Transverse colon (tissue), 3 donors: ENCODE measurements at regions not wholly inside any gene's neighbourhood (a gene's known extent, or its start where the extent isn't known, plus 50 kb on each side); places are given as distances from the start of the nearest gene placed in this dataset.

Experiments
- POLR2A ChIP-seq: fragments of 450-650 bp; IDR thresholded peaks from one replicate; pipeline ENCODE4 v1.6.1; 2016; ENCODE audit warnings: antibody characterized with exemption, mild to moderate bottlenecking, moderate library complexity
- TF ChIP-seq, protein P1 (sequence below), 5 experiments: fragments of 200-600 bp in 3 of 5; fragments of 450-650 bp in 2 of 5; sonication (generic) in 3 of 5; IDR thresholded peaks; 1 replicate in 2 of 5; 2 replicates in 3 of 5; pipeline ENCODE4 v1.5.1; 2016 to 2017; ENCODE audit warnings: antibody characterized with exemption in 5 of 5, inconsistent platforms in 3 of 5, mild to moderate bottlenecking in 2 of 5, moderate library complexity in 1 of 5

DNA sequence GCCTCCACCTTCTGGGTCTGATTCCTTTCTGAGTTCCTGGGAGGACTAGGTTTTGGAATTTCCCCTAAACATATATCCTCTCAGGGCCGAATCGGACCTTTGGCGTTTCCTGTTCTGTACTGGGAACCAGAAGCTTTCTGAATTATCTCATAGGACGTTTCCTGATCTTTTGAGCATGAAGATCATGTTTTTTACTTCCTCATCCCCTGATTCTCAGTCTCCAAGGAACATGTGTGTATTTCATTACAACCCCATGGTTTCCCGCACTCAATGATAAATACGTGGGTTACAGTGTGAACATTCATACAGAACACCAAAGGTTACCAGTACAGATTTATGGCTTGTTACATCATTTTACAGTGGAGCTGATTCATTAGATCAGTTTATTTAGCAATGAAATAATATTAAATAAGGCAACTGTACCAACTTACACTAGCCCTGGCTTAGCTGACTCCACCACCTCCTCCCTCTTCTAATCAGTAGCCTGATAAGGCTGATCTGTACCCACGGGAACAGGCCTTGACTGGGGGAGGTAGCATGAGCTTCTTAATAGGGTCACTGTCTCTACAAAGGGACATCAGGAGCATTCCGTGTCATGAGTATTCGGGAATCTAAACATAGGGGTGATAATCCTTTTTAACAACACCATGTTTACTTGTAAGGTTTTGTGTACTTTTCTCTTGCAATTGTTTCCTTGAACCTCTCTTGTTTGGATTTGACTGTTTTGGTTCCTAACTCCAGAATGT lies 57.8 kb upstream of the ERRFI1 start:
- TF ChIP-seq POLR2A, result no peak
- TF ChIP-seq, protein P1, sequence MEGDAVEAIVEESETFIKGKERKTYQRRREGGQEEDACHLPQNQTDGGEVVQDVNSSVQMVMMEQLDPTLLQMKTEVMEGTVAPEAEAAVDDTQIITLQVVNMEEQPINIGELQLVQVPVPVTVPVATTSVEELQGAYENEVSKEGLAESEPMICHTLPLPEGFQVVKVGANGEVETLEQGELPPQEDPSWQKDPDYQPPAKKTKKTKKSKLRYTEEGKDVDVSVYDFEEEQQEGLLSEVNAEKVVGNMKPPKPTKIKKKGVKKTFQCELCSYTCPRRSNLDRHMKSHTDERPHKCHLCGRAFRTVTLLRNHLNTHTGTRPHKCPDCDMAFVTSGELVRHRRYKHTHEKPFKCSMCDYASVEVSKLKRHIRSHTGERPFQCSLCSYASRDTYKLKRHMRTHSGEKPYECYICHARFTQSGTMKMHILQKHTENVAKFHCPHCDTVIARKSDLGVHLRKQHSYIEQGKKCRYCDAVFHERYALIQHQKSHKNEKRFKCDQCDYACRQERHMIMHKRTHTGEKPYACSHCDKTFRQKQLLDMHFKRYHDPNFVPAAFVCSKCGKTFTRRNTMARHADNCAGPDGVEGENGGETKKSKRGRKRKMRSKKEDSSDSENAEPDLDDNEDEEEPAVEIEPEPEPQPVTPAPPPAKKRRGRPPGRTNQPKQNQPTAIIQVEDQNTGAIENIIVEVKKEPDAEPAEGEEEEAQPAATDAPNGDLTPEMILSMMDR (IDR thresholded peaks at IDR 0.05), result no peak
